ENCODE measurements at regions not wholly inside any gene's neighbourhood (a gene's known extent, or its start where the extent isn't known, plus 50 kb on each side); places are given as distances from the start of the nearest gene placed in this dataset.

DNA sequence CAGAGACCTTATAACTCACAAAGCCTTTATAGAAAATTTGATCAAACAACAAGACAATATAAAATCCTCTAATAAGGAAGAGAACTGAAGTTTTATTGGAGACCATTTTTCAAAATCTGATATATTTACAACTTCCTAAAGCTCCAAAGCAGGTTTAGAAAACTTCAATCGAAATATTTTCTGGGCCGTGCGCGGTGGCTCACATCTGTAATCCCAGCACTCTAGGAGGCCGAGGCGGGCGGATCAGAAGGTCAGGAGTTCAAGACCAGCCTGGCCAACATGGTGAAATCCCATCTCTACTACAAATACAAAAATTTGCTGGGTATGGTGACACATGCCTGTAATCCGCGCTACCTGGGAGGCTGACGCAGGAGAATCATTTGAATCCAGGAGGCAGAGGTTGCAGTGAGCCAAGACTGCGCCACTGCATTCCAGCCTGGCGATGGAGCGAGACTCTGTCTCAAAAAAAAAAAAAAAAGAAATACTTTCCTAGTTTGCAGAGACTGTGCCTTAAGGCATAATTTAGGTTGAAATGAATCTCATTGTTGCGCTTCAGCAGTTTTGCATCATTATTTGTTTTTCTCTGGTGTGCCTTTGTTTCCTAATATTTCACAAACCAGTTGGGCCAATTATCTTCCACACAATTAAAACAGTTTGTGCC, 60.6 kb upstream of the ASIP start:
- no peak for TF ChIP-seq SMC3 (IDR thresholded peaks at IDR 0.05; ENCODE audit: borderline replicate concordance, low read length)
- TF ChIP-seq NRF1 (conservative IDR thresholded peaks at IDR 0.05; ENCODE audit: low read depth, low read length): no peak
- TF ChIP-seq TARDBP (IDR thresholded peaks at IDR 0.05; ENCODE audit: borderline replicate concordance): no peak
- TF ChIP-seq CHD2 (IDR thresholded peaks at IDR 0.05; ENCODE audit: borderline replicate concordance, low read depth, low read length): no peak
- no peak for TF ChIP-seq CBX5 (IDR thresholded peaks at IDR 0.05; ENCODE audit: low read depth)
- TF ChIP-seq, protein P1, sequence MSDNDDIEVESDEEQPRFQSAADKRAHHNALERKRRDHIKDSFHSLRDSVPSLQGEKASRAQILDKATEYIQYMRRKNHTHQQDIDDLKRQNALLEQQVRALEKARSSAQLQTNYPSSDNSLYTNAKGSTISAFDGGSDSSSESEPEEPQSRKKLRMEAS (IDR thresholded peaks at IDR 0.05; ENCODE audit: low read depth, low read length): no peak
- TF ChIP-seq, protein P2, sequence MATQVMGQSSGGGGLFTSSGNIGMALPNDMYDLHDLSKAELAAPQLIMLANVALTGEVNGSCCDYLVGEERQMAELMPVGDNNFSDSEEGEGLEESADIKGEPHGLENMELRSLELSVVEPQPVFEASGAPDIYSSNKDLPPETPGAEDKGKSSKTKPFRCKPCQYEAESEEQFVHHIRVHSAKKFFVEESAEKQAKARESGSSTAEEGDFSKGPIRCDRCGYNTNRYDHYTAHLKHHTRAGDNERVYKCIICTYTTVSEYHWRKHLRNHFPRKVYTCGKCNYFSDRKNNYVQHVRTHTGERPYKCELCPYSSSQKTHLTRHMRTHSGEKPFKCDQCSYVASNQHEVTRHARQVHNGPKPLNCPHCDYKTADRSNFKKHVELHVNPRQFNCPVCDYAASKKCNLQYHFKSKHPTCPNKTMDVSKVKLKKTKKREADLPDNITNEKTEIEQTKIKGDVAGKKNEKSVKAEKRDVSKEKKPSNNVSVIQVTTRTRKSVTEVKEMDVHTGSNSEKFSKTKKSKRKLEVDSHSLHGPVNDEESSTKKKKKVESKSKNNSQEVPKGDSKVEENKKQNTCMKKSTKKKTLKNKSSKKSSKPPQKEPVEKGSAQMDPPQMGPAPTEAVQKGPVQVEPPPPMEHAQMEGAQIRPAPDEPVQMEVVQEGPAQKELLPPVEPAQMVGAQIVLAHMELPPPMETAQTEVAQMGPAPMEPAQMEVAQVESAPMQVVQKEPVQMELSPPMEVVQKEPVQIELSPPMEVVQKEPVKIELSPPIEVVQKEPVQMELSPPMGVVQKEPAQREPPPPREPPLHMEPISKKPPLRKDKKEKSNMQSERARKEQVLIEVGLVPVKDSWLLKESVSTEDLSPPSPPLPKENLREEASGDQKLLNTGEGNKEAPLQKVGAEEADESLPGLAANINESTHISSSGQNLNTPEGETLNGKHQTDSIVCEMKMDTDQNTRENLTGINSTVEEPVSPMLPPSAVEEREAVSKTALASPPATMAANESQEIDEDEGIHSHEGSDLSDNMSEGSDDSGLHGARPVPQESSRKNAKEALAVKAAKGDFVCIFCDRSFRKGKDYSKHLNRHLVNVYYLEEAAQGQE (IDR thresholded peaks at IDR 0.05; ENCODE audit: low read depth, low read length): no peak
- no peak for TF ChIP-seq ETV6 (conservative IDR thresholded peaks at IDR 0.05 in 1 of 2, IDR thresholded peaks at IDR 0.05 in 1 of 2; ENCODE audit: borderline replicate concordance in 1 of 2, low read depth in 1 of 2)
- no peak for TF ChIP-seq POLR2A (IDR thresholded peaks at IDR 0.05; ENCODE audit: low read depth, low read length)
- TF ChIP-seq SUZ12 (IDR thresholded peaks at IDR 0.05; ENCODE audit: unreplicated experiment): no peak
- TF ChIP-seq JUNB (IDR thresholded peaks at IDR 0.05): no peak
- TF ChIP-seq, protein P3, sequence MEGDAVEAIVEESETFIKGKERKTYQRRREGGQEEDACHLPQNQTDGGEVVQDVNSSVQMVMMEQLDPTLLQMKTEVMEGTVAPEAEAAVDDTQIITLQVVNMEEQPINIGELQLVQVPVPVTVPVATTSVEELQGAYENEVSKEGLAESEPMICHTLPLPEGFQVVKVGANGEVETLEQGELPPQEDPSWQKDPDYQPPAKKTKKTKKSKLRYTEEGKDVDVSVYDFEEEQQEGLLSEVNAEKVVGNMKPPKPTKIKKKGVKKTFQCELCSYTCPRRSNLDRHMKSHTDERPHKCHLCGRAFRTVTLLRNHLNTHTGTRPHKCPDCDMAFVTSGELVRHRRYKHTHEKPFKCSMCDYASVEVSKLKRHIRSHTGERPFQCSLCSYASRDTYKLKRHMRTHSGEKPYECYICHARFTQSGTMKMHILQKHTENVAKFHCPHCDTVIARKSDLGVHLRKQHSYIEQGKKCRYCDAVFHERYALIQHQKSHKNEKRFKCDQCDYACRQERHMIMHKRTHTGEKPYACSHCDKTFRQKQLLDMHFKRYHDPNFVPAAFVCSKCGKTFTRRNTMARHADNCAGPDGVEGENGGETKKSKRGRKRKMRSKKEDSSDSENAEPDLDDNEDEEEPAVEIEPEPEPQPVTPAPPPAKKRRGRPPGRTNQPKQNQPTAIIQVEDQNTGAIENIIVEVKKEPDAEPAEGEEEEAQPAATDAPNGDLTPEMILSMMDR (IDR thresholded peaks at IDR 0.05 in 2 of 3, conservative IDR thresholded peaks at IDR 0.05 in 1 of 3; ENCODE audit: control insufficient read depth in 2 of 3, extremely low read depth in 1 of 3, insufficient read depth in 1 of 3, low read depth in 3 of 3, low read length in 3 of 3): no peak
- TF ChIP-seq SIN3A (IDR thresholded peaks at IDR 0.05; ENCODE audit: low read depth, low read length): no peak
- TF ChIP-seq POLR2AphosphoS5 (IDR thresholded peaks at IDR 0.05; ENCODE audit: low read length): no peak
